CD14-positive monocyte (primary cell): ENCODE measurements at regions not wholly inside any gene's neighbourhood (a gene's known extent, or its start where the extent isn't known, plus 50 kb on each side); places are given as distances from the start of the nearest gene placed in this dataset.

Experiments
- DNase-seq, 3 donors: peaks; one replicate each; pipeline ENCODE4 v3.0.0-alpha.2; 2011 to 2022
- H2AFZ ChIP-seq: 2 replicates; pipeline ENCODE4 v1.6.0; 2012; ENCODE audit warnings: mild to moderate bottlenecking, low read depth, low read length, inconsistent platforms; ENCODE audit not compliant: insufficient read depth, poor library complexity, severe bottlenecking
- H3K27ac ChIP-seq, 2 donors: 1 replicate in 1 of 2; 2 replicates in 1 of 2; pipeline ENCODE4 v1.5.1; 2012 to 2013; ENCODE audit warnings: low read length in 2 of 2, control low read depth in 1 of 2, inconsistent platforms in 1 of 2, low read depth in 1 of 2, mild to moderate bottlenecking in 1 of 2
- H3K27me3 ChIP-seq, 2 donors: one replicate each; pipeline versions ENCODE4 v1.6.0 to v1.6.1; 2011 to 2013; ENCODE audit warnings: low read length in 2 of 2; ENCODE audit not compliant: control insufficient read depth in 2 of 2, insufficient read depth in 2 of 2
- H3K36me3 ChIP-seq, 2 donors: replicated peaks in 1 of 2; 1 replicate in 1 of 2; 2 replicates in 1 of 2; pipeline versions ENCODE4 v1.5.1 to v1.6.1; 2012 to 2013; ENCODE audit warnings: low read length in 2 of 2, control low read depth in 1 of 2, inconsistent platforms in 1 of 2, mild to moderate bottlenecking in 1 of 2; ENCODE audit not compliant: insufficient read depth in 2 of 2, control insufficient read depth in 1 of 2
- H3K4me1 ChIP-seq, 2 donors: 1 replicate in 1 of 2; 2 replicates in 1 of 2; pipeline versions ENCODE4 v1.5.1 to v1.6.1; 2012 to 2013; ENCODE audit warnings: low read length in 2 of 2, control low read depth in 1 of 2, inconsistent platforms in 1 of 2, mild to moderate bottlenecking in 1 of 2, moderate library complexity in 1 of 2; ENCODE audit not compliant: insufficient read depth in 2 of 2, control insufficient read depth in 1 of 2
- H3K4me2 ChIP-seq: replicated peaks from 2 replicates; pipeline ENCODE3; 2012; ENCODE audit warnings: low read length, moderate library complexity, mild to moderate bottlenecking; ENCODE audit not compliant: poor library complexity, severe bottlenecking; ENCODE audit errors: extremely low read depth
- H3K4me3 ChIP-seq, 3 experiments: fragments of 200-600 bp in 1 of 3; sonication (generic) in 1 of 3; replicated peaks in 1 of 3; 1 replicate in 2 of 3; 2 replicates in 1 of 3; pipeline ENCODE4 v1.5.1; 2011 to 2013; ENCODE audit warnings: low read length in 3 of 3, mild to moderate bottlenecking in 3 of 3, control low read depth in 2 of 3, low read depth in 2 of 3, inconsistent platforms in 1 of 3, moderate library complexity in 1 of 3
- H3K79me2 ChIP-seq: 2 replicates; pipeline ENCODE4 v1.6.0; 2012; ENCODE audit warnings: mild to moderate bottlenecking, control low read depth, inconsistent platforms, low read length, moderate library complexity; ENCODE audit not compliant: insufficient read depth
- H3K9ac ChIP-seq: 2 replicates; pipeline ENCODE4 v1.6.0; 2017; ENCODE audit warnings: low read length, mild to moderate bottlenecking; ENCODE audit not compliant: insufficient read depth, poor library complexity, severe bottlenecking
- H3K9me3 ChIP-seq, 2 donors: replicated peaks in 1 of 2; 1 replicate in 1 of 2; 2 replicates in 1 of 2; pipeline versions ENCODE4 v1.5.1 to v1.6.1; 2012 to 2013; ENCODE audit warnings: low read length in 2 of 2, control low read depth in 1 of 2; ENCODE audit not compliant: control insufficient read depth in 1 of 2, insufficient read depth in 1 of 2
- H4K20me1 ChIP-seq: 2 replicates; pipeline ENCODE4 v1.6.0; 2012; ENCODE audit warnings: mild to moderate bottlenecking, low read length, control low read depth, moderate library complexity; ENCODE audit not compliant: insufficient read depth
- H3K27ac Mint-ChIP-seq, 7 donors: one replicate each; pipeline ENCODE4 v1.8.0; 2020; ENCODE audit warnings: mild to moderate bottlenecking in 7 of 7, mixed read lengths in 7 of 7, moderate library complexity in 6 of 7, inconsistent platforms in 2 of 7
- H3K27me3 Mint-ChIP-seq, 3 donors: one replicate each; pipeline ENCODE4 v1.8.0; 2021 to 2022; ENCODE audit warnings: low read depth in 3 of 3, mild to moderate bottlenecking in 3 of 3, mixed read lengths in 3 of 3, moderate library complexity in 3 of 3, inconsistent platforms in 1 of 3
- H3K36me3 Mint-ChIP-seq, 2 donors: one replicate each; pipeline ENCODE4 v1.8.0; 2020; ENCODE audit warnings: mixed read lengths in 2 of 2, inconsistent platforms in 1 of 2, mild to moderate bottlenecking in 1 of 2
- H3K4me1 Mint-ChIP-seq: one replicate; pipeline ENCODE4 v1.8.0; 2020; ENCODE audit warnings: mild to moderate bottlenecking, mixed read lengths
- H3K4me3 Mint-ChIP-seq, 2 donors: one replicate each; pipeline ENCODE4 v1.8.0; 2020; ENCODE audit warnings: mild to moderate bottlenecking in 2 of 2, mixed read lengths in 2 of 2, moderate library complexity in 1 of 2
- H3K9me3 Mint-ChIP-seq, 7 donors: one replicate each; pipeline ENCODE4 v1.8.0; 2020 to 2022; ENCODE audit warnings: mixed read lengths in 7 of 7, mild to moderate bottlenecking in 6 of 7, moderate library complexity in 6 of 7, inconsistent platforms in 2 of 7
- CTCF ChIP-seq: fragments of 200-600 bp; IDR thresholded peaks from one replicate; pipeline ENCODE4 v1.8.0; 2022; ENCODE audit warnings: antibody characterized with exemption, mild to moderate bottlenecking
- WGBS: methylation state at CpG from one replicate; pipeline ENCODE4 v1.1.5; 2013; ENCODE audit warnings: missing lambda C conversion rate; ENCODE audit not compliant: insufficient coverage; 5-methylcytosine and 5-hydroxymethylcytosine counted together
- intact Hi-C, 2 donors: fragments of 100-400 bp; cut with micrococcal nuclease; formaldehyde crosslinking; loops; one replicate each; pipeline versions ENCODE4 v1.15.0 to v1.15.1; 2023

GRCh38 chr16:86964796-86965241 lies 352.4 kb downstream of the C16orf95 start:
- Mint-ChIP-seq H3K27me3 (peaks cover 16 to 22% (median 18%) of the 10 kb centered on the region in 3 donors), H3K4me1 (no peaks in the 10 kb centered on the region), H3K27ac (no peak overlapping the region), H3K36me3 (no peaks in the 10 kb centered on the region), H3K9me3 (peaks cover 0 to 2% (median 0%) of the 10 kb centered on the region in 7 donors), H3K4me3 (no peak overlapping the region)
- 85% methylated on average over 5 of the region's 14 CpGs for WGBS
- Histone ChIP-seq H3K9me3 (no peaks in the 10 kb centered on the region), H3K4me2 (no peak overlapping the region), H3K79me2 (no peaks in the 10 kb centered on the region), H3K27ac (no peak overlapping the region), H3K4me1 (no peaks in the 10 kb centered on the region), H3K27me3 (no peaks in the 10 kb centered on the region), H3K36me3 (no peaks in the 10 kb centered on the region), H3K4me3 (no peak overlapping the region), H2AFZ (no peak overlapping the region), H3K9ac (no peak overlapping the region), H4K20me1 (no peaks in the 10 kb centered on the region)
- no peak for TF ChIP-seq CTCF
- DNase-seq = no peak
- intact Hi-C loops = no loop called here

GRCh38 chr16:86965331-86965730 lies 351.9 kb downstream of the C16orf95 start:
- H3K9me3 ChIP-seq = no peaks in the 10 kb centered on the region
- no peaks in the 10 kb centered on the region for H3K4me1 Mint-ChIP-seq
- no peaks in the 10 kb centered on the region for H3K79me2 ChIP-seq
- peaks cover 11 to 18% (median 13%) of the 10 kb centered on the region in 3 donors for H3K27me3 Mint-ChIP-seq
- WGBS = 93% methylated on average over 8 of the region's 12 CpGs
- TF ChIP-seq CTCF = no peak
- no peak overlapping the region for H3K9ac ChIP-seq
- H3K4me1 ChIP-seq = no peaks in the 10 kb centered on the region
- H3K36me3 ChIP-seq = no peaks in the 10 kb centered on the region
- H3K27ac Mint-ChIP-seq = no peak overlapping the region
- H4K20me1 ChIP-seq = no peaks in the 10 kb centered on the region
- no peak overlapping the region for H3K27ac ChIP-seq
- no peak overlapping the region for H3K4me2 ChIP-seq
- no peak overlapping the region for H3K4me3 Mint-ChIP-seq
- peaks cover 0 to 2% (median 0%) of the 10 kb centered on the region in 7 donors for H3K9me3 Mint-ChIP-seq
- H3K36me3 Mint-ChIP-seq = no peaks in the 10 kb centered on the region
- intact Hi-C loops = no loop called here
- H3K4me3 ChIP-seq = no peak overlapping the region
- H3K27me3 ChIP-seq = no peaks in the 10 kb centered on the region
- no peak for DNase-seq
- no peak overlapping the region for H2AFZ ChIP-seq
